ENCODE measurements at regions not wholly inside any gene's neighbourhood (a gene's known extent, or its start where the extent isn't known, plus 50 kb on each side); places are given as distances from the start of the nearest gene placed in this dataset.

DNA sequence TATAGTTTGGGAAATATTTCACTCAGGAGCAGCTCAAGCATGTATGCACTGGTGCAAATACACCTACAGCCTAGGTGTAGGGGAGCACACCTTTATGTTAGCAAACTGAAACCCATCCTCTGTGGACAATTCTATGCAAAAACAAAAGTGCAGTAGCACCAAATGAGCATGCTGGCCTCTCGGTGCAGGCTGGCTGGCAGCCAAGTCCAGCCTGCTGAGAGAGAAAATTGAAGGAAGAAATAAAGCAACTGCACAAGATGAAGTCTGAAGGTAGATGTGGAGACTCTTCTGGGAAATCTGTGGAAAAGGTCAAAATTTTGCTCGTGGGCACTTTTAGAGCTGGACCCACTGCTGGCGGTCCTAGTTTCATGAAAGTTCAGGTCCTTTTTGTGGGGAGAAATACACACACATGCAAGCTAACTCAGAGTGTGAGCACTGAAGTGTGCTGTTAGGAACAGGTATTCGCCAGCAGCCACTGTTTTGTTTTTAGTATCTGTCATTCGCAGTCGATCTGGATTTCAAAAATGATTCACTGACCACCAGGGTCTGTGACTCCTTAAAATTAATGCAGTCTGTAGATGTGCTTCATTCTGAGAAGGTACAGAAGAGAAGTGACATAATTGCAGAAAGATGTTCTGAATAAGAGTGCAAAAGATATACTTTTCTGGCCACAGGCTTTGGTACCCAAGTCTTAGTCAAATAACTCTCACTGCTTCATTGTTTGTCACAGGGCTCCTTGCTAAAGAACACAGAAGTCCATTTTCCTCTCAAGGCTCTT, 281.7 kb downstream of the PARP8 start:
- Histone ChIP-seq H3K27ac (no peak overlapping the region), H3K4me1 (replicated peaks) (no peaks in the 10 kb centered on the region), H3K9me3 (replicated peaks) (no peaks in the 10 kb centered on the region), H3K27me3 (replicated peaks) (no peaks in the 10 kb centered on the region), H3K36me3 (no peaks in the 10 kb centered on the region), H3K4me3 (no peak overlapping the region)
- no peak for DNase-seq (ENCODE audit: low read depth in 1 of 2, low spot score in 2 of 2)

DNA sequence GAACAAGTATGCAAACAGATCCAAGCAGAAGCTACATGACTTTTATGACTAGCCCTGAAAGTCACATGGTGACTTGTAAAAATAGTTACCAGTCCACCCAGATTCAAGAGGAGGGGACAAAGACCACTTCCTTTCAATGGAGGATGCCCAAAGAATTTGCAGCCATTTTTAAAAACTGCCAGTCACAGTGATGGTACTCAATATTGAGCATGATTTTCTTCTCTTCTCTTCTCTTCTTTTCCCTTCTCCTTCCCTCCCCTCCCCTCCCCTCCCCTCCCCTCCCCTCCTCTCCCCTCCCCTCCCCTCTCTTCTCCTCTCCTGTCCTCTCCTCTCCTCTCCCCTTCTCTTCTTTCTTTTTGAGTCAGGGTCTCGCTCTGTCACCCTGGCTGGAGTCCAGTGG, 286.9 kb downstream of the PARP8 start:
- no peak overlapping the region for H3K27ac ChIP-seq
- no peaks in the 10 kb centered on the region; the same call in 1 of the 2 replicates for H3K27me3 ChIP-seq (replicated peaks)
- H3K9me3 ChIP-seq (replicated peaks), result no peaks in the 10 kb centered on the region

DNA sequence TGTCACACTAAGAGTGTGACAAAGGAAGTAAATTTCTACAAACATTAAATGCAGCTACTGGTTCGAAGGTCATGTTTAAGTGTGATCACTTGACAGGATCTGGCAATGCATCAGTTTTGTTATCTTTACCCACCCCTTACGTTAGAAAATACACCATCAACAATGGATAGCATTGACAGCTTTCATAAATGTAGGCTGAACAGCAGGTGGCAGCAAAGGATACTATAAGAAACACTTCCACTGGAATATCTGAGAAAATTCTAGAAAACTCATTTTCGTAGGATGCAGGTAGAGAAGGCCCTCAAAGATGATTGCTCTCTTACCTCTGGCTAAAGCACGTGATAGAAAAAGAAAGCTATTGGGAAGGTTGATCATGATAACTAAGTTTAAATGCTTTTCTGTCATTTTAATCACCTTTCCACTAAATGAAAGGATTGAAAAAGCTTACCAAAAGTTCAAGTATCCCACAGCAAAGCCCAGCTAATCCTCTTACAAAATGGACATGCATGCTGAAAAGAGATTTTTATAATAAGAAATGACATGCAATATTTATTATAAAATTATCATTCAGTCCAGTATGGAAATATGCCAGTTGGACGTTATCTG, 292.5 kb downstream of the PARP8 start:
- Histone ChIP-seq H3K4me3 (no peak overlapping the region), H3K27ac (no peak overlapping the region), H3K27me3 (replicated peaks) (no peaks in the 10 kb centered on the region; the same call in 1 of the 2 replicates), H3K36me3 (no peaks in the 10 kb centered on the region), H3K9me3 (replicated peaks) (no peaks in the 10 kb centered on the region), H3K4me1 (replicated peaks) (0 out of 2 replicates have a peak, but pooled peaks cover 5% of the 10 kb centered on the region)
- DNase-seq (ENCODE audit: low read depth in 1 of 2, low spot score in 2 of 2), result peak in 1 of 2 experiments; percentile 13

More for the DNA sequence above, 286.9 kb downstream of the PARP8 start:
- no peak for DNase-seq (ENCODE audit: low read depth in 1 of 2, low spot score in 2 of 2)
- Histone ChIP-seq H3K4me1 (replicated peaks) (no peaks in the 10 kb centered on the region), H3K36me3 (no peaks in the 10 kb centered on the region), H3K4me3 (no peak overlapping the region)

DNA sequence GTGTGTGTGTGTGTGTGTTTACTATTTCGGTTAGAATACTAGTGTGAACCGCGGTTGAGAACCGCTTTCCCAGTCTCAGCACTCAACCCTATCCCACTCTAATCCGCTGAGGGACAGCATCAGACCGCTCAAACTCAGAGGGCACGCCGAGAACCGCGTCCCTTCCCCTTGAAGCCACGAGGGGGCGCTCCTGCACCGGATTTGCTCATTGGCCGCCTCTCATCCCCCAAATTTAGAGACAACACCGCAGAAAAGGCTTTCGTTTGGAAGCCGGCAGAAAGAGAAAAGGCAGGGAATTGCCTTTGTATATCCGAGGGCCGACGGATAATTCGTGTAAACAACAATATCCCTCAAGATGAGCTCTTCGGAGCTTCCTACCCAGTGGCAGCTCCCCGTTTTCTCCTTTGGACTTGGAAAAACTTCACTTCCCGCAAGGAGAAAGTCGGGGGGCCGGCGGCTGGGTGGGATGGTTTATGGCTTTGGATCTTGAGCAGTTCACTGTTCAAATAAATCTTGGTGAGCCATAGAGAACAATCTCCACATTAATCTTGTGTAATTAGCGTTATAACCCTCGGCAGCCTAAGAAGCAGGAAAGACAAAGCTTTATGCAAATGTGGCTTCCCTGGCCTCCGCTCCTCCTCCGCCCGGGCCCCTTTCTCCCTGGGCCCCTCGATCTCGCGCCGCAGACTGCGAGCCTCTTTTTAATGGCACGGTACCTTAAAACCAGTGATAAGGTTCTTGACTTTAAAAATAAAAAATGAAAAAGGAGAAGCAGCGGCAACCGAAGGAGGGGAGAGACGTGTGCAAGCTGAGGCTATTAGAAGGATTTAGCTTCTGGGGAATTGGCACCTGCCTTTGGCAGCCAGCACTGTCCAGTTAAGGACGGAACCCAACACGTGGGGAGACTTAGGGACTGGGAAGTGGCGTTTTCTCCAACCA, 296.8 kb downstream of the PARP8 start:
- Histone ChIP-seq H3K27ac (no peak overlapping the region), H3K4me1 (replicated peaks) (peaks cover 8% of the 10 kb centered on the region; the same call in 1 of the 2 replicates), H3K27me3 (replicated peaks) (peaks cover 17% of the 10 kb centered on the region), H3K4me3 (peak overlapping the region; percentile 12; the same call in 1 of the 2 replicates), H3K36me3 (no peaks in the 10 kb centered on the region), H3K9me3 (replicated peaks) (no peaks in the 10 kb centered on the region)
- DNase-seq (ENCODE audit: low read depth in 1 of 2, low spot score in 2 of 2), result peak; percentile 50 to 59

DNA sequence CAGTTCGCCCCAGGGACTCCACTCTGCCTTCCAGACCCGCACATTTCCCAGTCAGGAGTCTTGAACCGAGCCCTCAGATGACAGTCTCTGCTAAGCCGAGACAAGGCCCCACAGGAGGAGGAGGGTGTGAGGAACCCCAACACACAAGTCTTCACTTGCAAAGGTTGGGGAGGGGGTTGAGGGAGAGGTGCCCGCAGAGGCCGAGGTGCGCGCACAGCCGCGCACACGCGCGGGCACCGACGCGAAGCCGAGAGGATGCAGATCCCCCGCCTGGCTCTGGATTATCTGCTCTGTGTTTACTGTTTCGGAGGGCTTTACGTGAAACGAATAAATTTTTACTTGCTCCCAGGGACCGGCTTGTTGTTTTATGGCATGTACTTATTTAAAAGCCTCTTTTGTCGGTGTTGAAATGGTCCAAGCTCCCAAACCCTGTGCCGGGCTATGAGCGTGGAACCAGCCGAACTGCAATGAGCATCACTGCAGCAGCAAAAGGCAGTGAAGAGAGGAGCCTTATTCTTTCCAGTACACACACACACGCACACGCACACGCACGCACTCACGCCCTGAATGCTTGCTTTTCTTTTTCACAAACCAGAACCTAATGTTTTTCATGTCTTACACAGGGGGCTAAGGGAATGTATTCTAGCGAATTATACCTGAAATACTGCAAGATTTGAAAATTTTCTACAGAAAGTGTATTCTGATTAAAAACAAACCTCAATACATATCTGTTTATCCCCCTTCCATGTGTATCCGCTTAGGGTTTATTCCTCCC, 297.7 kb downstream of the PARP8 start:
- H3K36me3 ChIP-seq, result no peaks in the 10 kb centered on the region
- H3K27ac ChIP-seq, result no peak overlapping the region
- peaks cover 17% of the 10 kb centered on the region; the same call in 1 of the 2 replicates for H3K4me1 ChIP-seq (replicated peaks)
- peaks cover 27% of the 10 kb centered on the region for H3K27me3 ChIP-seq (replicated peaks)
- H3K4me3 ChIP-seq, result no peak overlapping the region
- DNase-seq (ENCODE audit: low read depth in 1 of 2, low spot score in 2 of 2), result no peak
- no peaks in the 10 kb centered on the region for H3K9me3 ChIP-seq (replicated peaks)

DNA sequence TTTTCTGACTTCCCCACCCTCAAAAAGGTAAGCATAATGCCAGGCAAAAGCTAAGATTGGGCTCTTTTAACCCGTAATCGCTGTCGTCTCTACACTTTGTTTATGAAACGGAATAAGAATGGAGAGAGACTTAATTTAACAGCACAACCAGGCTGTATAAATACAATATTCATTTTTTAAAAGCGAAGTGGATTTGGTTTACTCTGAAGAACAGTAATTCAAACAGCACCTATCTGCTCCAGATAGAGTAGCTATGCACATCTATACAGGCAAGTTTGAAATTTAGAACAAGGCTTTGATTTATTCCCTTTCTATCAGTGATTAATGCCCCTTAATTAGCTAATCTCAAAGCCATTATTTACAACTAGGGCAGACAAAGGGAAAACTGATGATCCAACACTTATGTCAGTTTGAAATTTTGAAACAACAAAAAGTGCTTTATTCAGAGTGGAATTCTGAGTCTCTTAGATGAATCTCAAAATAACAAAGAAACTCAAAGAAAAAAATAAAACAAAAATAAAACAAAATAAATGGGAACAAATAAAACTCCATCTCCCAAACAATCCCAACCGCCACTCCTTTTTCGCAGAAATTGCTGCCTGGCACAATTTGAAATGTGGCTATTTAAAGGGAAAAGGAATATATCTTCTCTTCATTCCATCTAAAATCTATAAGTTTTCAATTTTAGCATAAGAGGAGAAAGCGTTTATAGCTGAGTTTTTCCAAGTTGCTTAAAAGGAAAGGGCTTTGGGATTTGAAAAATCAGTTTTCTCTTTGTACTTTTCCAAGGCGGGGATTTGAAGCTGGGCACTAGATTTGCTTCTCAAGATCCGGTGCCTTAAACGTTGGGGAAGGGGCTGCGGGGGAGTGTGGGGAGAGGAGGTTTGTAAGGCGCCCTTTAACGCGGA, 298.6 kb downstream of the PARP8 start:
- DNase-seq (ENCODE audit: low read depth in 1 of 2, low spot score in 2 of 2), result no peak
- Histone ChIP-seq H3K4me3 (no peak overlapping the region), H3K9me3 (replicated peaks) (no peaks in the 10 kb centered on the region), H3K4me1 (replicated peaks) (peaks cover 19% of the 10 kb centered on the region; the same call in 1 of the 2 replicates), H3K27ac (no peak overlapping the region), H3K36me3 (no peaks in the 10 kb centered on the region), H3K27me3 (replicated peaks) (peaks cover 35% of the 10 kb centered on the region)

DNA sequence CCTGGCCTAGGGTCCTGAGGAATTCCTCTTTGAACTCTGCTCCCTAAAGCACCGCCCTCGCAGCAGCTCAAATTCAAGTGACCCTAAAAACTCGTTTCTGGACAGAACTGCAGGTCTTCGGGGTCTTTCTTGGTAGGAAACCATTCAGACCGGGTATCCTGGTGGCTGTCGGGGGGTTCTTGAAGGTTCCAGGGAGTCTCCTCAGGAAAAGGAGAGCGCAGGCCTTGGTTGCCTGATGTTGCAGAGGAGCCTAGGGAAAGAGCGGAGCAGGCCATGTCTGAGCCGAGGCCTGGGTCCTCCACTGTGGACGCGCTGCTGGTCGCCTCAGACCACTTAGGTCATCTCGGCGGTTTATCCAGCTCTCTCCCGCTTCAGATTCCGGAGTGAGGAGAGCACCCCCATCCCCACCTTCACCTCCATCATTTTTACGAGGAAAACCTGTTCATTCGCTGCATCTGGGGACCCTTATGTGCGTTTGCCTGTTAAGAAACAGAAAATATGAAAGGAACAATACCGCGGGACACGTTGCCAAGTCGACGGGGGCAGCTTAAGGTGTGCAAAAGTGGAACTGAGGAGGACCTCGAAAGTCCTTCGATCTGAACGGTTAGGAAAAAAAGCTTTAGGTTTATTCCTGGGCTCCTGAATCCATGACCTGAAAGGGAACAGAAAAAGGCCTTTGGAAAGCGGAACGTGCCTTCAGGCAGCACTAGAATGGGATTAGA, 299.4 kb downstream of the PARP8 start:
- Histone ChIP-seq H3K9me3 (replicated peaks) (no peaks in the 10 kb centered on the region), H3K27me3 (replicated peaks) (peaks cover 43% of the 10 kb centered on the region), H3K4me3 (no peak overlapping the region), H3K27ac (no peak overlapping the region), H3K4me1 (replicated peaks) (peaks cover 19% of the 10 kb centered on the region; the same call in 1 of the 2 replicates), H3K36me3 (no peaks in the 10 kb centered on the region)
- no peak for DNase-seq (ENCODE audit: low read depth in 1 of 2, low spot score in 2 of 2)

DNA sequence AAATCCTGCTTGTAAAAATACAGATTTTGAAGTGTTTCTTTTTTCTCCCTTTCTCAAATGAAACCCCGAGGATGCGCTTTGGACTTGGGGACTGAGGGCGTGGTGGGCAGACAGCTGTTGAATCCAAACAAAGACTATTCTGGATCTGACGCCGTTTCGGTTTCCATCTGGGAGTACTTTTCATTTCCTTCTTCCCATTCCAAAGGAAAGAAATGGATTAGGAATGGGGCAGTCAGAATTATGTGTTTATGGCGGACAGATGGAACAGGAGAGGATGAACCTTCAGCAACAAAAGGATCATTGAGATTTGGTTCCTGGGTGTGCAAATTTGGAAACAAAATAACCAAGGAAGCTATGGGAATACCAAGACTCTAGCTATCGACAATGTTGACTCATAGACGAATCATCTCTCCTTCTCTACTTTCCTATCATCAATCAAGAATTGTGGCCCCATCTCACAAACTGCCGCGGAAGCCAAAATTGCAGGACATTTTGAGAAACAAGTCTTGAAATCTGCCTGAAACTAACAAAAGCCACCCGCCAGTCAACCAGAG, 300.6 kb downstream of the PARP8 start:
- Histone ChIP-seq H3K9me3 (replicated peaks) (no peaks in the 10 kb centered on the region), H3K27ac (no peak overlapping the region), H3K36me3 (no peaks in the 10 kb centered on the region), H3K4me1 (replicated peaks) (peaks cover 19% of the 10 kb centered on the region; the same call in 1 of the 2 replicates), H3K27me3 (replicated peaks) (peaks cover 46% of the 10 kb centered on the region), H3K4me3 (no peak overlapping the region)
- no peak for DNase-seq (ENCODE audit: low read depth in 1 of 2, low spot score in 2 of 2)

DNA sequence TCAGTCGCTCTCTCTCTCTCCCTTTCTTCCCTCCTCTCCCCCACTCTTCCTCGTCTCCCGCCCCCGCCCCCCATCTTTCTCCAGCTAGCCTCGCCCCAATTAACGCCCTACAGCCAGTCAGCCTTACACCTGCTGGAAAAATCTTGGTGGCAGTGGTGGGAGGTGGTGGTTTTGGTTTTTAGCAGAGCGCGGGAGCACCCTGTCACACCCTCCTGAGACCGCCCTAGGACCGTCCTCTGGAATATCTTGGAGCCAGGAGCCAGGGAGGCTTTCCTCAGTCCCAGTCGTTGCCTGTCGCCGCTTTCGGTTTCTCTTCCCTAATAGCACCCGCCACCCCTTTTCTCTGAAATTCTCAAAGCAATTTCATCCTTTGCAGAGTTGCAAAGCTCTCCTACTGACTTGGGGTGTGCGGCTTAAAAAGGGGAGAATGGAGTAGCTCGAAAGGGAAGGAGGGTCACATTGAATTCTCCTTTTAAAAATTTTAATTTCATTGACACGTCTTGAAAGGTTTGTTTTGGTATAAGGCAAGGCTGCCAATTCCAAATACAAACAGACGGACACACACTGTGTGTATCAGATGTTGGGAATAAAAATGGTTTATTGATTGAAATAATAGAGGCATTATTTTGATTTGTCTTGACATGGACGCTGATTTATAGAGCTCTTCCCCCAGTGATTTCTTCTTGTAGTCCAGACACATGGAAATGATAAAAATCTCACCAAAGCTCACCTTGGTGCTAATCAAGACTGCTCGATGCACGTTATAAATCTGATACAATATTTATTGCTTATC, 301.3 kb downstream of the PARP8 start:
- no peaks in the 10 kb centered on the region for H3K36me3 ChIP-seq
- H3K27me3 ChIP-seq (replicated peaks), result peaks cover 46% of the 10 kb centered on the region
- no peaks in the 10 kb centered on the region for H3K9me3 ChIP-seq (replicated peaks)
- peaks cover 19% of the 10 kb centered on the region; the same call in 1 of the 2 replicates for H3K4me1 ChIP-seq (replicated peaks)
- H3K27ac ChIP-seq, result no peak overlapping the region
- DNase-seq (ENCODE audit: low read depth in 1 of 2, low spot score in 2 of 2), result peak in 1 of 2 experiments; percentile 9
- H3K4me3 ChIP-seq, result peak overlapping the region; percentile 26

DNA sequence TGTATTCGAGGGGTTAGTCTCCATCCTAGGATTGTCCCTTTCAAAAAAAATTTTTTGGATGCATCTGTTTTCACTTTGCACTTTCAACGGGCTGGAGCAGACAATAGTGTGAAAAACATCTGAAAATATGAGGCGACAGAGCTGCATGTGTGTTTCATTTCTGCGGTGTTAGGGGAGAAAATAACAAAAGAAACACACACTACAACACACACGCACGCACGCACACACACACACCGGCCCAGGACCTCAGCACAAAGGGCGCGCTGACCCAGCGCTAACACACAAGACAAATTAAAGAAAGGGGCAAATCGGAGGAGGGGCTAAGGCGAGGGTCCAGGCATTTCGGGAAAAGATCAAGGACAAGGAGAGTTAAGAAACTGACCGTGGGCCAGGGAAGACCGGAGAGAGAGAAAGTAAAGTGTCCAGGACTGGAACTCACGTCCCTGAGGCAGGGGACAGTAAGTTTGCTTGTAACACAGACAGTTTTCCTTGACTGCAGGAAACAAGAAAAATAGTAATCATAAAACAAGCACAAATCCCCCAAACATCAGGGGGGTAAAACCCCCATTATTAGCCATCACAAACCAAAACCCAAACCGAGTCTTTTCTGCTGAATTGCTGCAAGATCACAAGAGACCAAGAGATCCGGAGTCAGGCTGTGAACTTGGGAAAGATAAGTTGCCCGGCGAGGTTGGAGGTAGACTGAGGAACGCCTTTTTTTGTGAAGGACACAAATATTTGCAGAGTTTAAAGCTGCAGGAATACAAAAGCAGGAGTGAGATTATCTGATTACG, 302.1 kb downstream of the PARP8 start:
- peaks cover 14% of the 10 kb centered on the region; the same call in 1 of the 2 replicates for H3K4me1 ChIP-seq (replicated peaks)
- DNase-seq (ENCODE audit: low read depth in 1 of 2, low spot score in 2 of 2), result peak in 1 of 2 experiments; percentile 14
- no peak overlapping the region for H3K27ac ChIP-seq
- H3K36me3 ChIP-seq, result no peaks in the 10 kb centered on the region
- H3K9me3 ChIP-seq (replicated peaks), result no peaks in the 10 kb centered on the region
- peaks cover 49% of the 10 kb centered on the region for H3K27me3 ChIP-seq (replicated peaks)
- H3K4me3 ChIP-seq, result peak overlapping the region; percentile 10
